ENCODE measurements at regions not wholly inside any gene's neighbourhood (a gene's known extent, or its start where the extent isn't known, plus 50 kb on each side); places are given as distances from the start of the nearest gene placed in this dataset.

GRCh38 chr9:96027251-96028131, 152.0 kb downstream of the ERCC6L2 start:
- TF ChIP-seq POLR2A (IDR thresholded peaks at IDR 0.05) = no peak
- TF ChIP-seq, protein P1, sequence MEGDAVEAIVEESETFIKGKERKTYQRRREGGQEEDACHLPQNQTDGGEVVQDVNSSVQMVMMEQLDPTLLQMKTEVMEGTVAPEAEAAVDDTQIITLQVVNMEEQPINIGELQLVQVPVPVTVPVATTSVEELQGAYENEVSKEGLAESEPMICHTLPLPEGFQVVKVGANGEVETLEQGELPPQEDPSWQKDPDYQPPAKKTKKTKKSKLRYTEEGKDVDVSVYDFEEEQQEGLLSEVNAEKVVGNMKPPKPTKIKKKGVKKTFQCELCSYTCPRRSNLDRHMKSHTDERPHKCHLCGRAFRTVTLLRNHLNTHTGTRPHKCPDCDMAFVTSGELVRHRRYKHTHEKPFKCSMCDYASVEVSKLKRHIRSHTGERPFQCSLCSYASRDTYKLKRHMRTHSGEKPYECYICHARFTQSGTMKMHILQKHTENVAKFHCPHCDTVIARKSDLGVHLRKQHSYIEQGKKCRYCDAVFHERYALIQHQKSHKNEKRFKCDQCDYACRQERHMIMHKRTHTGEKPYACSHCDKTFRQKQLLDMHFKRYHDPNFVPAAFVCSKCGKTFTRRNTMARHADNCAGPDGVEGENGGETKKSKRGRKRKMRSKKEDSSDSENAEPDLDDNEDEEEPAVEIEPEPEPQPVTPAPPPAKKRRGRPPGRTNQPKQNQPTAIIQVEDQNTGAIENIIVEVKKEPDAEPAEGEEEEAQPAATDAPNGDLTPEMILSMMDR (IDR thresholded peaks at IDR 0.05) = no peak

All from right lobe of liver (tissue), 4 donors.